GM23338 (cell line): ENCODE measurements at regions not wholly inside any gene's neighbourhood (a gene's known extent, or its start where the extent isn't known, plus 50 kb on each side); places are given as distances from the start of the nearest gene placed in this dataset.

Experiments
- CTCF ChIP-seq, 2 experiments: fragments of 200-600 bp in 1 of 2; sonication (generic) in 1 of 2; conservative IDR thresholded peaks; 2 replicates each; pipeline versions ENCODE4 v1.5.1 to v1.6.1; 2016 to 2017; ENCODE audit warnings: antibody characterized with exemption in 2 of 2, low read depth in 2 of 2, mild to moderate bottlenecking in 2 of 2, moderate library complexity in 1 of 2
- ETS1 ChIP-seq: IDR thresholded peaks from 2 replicates; pipeline ENCODE4 v1.6.1; 2016; ENCODE audit warnings: antibody characterized with exemption
- EZH2 ChIP-seq: fragments of 200-600 bp; sonication (generic); IDR thresholded peaks from one replicate; pipeline ENCODE4 v1.8.0; 2017; ENCODE audit warnings: antibody characterized with exemption, mild to moderate bottlenecking, low read depth; ENCODE audit not compliant: unreplicated experiment
- JUNB ChIP-seq: IDR thresholded peaks from one replicate; pipeline ENCODE4 v1.6.1; 2016; ENCODE audit warnings: antibody characterized with exemption; ENCODE audit not compliant: unreplicated experiment
- POLR2AphosphoS5 ChIP-seq: IDR thresholded peaks from 2 replicates; pipeline ENCODE4 v1.6.1; 2016; ENCODE audit warnings: antibody characterized with exemption, low read depth
- REST ChIP-seq: IDR thresholded peaks from one replicate; pipeline ENCODE4 v1.6.1; 2018; ENCODE audit warnings: antibody characterized with exemption; ENCODE audit not compliant: unreplicated experiment
- STAT1 ChIP-seq: IDR thresholded peaks from one replicate; pipeline ENCODE4 v1.6.1; 2016; ENCODE audit warnings: antibody characterized with exemption; ENCODE audit not compliant: unreplicated experiment
- ZNF114 ChIP-seq: fragments of 250-450 bp; sonication (Bioruptor Pico); IDR thresholded peaks from 2 replicates; pipeline ENCODE4 v1.5.0; 2020; ENCODE audit warnings: mild to moderate bottlenecking, moderate library complexity

- TF ChIP-seq EZH2: no peak
- no peak for TF ChIP-seq CTCF (conservative IDR thresholded peaks at IDR 0.05; ENCODE audit: low read depth in 2 of 2)
- no peak for TF ChIP-seq POLR2AphosphoS5
- TF ChIP-seq REST: no peak
- TF ChIP-seq JUNB: no peak
- no peak for TF ChIP-seq ZNF114 (CRISPR knock-in tag)
- TF ChIP-seq ETS1: no peak
- TF ChIP-seq STAT1: no peak
Measured at GRCh38 chr1:232263452-232263851, 366.5 kb downstream of the SIPA1L2 start.
